Astrocyte of the cerebellum (primary cell): ENCODE measurements at regions not wholly inside any gene's neighbourhood (a gene's known extent, or its start where the extent isn't known, plus 50 kb on each side); places are given as distances from the start of the nearest gene placed in this dataset.

Source experiments
- DNase-seq: peaks from one replicate; pipeline ENCODE4 v3.0.0-alpha.2; 2011; ENCODE audit warnings: low read depth
- H3K4me3 ChIP-seq: 2 replicates; pipeline ENCODE4 v1.5.1; 2011; ENCODE audit warnings: mild to moderate bottlenecking, low read depth, low read length, moderate library complexity
- in situ Hi-C: cut with HindIII; loops from 2 replicates; pipeline ENCODE4 v1.10.0; 2017; ENCODE audit warnings: low sequenced_read_pairs
- TF ChIP-seq, protein P1 (sequence below): IDR thresholded peaks from 2 replicates; pipeline ENCODE4 v1.5.1; 2012; ENCODE audit warnings: low read length, low read depth, moderate library complexity, mild to moderate bottlenecking; ENCODE audit errors: missing control alignments

DNA sequence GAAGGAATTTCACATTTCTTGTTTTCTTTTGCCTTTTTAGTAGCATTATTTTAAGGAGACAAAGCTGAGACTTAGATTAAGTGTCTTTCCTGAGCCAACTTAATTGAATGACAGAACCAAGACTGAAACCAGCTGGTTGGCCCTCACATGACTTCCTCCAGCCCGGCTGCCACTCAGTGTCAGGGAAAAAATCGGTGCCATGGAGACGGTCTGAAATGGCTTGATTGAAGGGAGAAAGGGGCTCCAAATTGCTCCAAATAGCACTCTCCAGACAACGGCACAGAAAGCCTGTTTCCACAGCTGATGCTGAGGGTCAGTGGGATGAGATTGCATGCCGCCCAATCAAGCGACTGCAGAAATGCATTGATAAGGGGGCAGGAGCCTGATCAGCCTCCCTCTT lies 475.2 kb upstream of the IL12A start:
- in situ Hi-C loops = no loop called here
- no peak overlapping the region for H3K4me3 ChIP-seq
- no peak for DNase-seq
- TF ChIP-seq, protein P1, sequence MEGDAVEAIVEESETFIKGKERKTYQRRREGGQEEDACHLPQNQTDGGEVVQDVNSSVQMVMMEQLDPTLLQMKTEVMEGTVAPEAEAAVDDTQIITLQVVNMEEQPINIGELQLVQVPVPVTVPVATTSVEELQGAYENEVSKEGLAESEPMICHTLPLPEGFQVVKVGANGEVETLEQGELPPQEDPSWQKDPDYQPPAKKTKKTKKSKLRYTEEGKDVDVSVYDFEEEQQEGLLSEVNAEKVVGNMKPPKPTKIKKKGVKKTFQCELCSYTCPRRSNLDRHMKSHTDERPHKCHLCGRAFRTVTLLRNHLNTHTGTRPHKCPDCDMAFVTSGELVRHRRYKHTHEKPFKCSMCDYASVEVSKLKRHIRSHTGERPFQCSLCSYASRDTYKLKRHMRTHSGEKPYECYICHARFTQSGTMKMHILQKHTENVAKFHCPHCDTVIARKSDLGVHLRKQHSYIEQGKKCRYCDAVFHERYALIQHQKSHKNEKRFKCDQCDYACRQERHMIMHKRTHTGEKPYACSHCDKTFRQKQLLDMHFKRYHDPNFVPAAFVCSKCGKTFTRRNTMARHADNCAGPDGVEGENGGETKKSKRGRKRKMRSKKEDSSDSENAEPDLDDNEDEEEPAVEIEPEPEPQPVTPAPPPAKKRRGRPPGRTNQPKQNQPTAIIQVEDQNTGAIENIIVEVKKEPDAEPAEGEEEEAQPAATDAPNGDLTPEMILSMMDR = no peak

DNA sequence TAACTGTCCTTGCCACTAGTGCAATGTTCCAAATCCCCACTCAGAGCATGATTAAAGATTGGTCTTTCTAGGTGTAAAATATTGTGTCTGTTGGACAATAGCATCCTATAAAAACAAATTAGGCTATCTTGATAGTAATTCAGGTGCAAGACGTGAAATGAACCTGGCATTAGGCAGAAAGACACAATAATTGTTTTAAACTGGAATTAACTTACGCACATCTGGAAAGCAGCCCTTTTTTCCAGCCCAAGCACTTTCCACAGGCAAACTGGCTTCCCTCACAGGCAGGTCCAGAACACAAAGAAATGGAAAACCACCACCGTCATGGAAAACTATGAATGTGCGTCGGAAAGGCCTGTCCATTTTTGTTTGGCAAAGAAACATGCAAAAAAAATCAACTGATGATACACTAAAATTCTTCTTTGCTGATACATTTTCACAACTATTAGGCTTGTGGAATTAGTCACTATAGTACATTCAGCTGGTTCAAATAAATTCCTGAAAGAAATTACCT lies 474.7 kb upstream of the IL12A start:
- H3K4me3 ChIP-seq = no peak overlapping the region
- DNase-seq = no peak
- in situ Hi-C loops = no loop called here
- TF ChIP-seq, protein P1 = no peak

DNA sequence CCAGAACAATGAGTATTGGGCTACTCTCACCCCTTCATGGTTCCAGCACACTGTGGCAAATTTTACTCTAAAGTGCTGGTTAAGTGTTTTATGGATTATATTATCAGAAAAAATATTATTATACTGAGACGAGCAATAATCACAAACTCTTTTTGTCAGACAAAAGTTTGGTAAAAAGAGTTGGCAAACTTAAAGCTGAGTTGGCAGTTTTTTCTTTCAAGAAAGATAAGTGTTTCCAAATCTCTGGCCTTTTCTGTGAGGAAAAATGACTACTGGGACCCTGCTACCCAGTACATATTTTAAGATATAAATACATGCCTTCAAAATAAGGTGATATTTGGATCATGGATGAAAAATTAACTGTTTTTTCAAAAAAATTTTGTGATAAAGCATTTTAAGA lies 471.5 kb upstream of the IL12A start:
- in situ Hi-C loops = no loop called here
- TF ChIP-seq, protein P1 = no peak
- H3K4me3 ChIP-seq = no peak overlapping the region
- DNase-seq = no peak

DNA sequence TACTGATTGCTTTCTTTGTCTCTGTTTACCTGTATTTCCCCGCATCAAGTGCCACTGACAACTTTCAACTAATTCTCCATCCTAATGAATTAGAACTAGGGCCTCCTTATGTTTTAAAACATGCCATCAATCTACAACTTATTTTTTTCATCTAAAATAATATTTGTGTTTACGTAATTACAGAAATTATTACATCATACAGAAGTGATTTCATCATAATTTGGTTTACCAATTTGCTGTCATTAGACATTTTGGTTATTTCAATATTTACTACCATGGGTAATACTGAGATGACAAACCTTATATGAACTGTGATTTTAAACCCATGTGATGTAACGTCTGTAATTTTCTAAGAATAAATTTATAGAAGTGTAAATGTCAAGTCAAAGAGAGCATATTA lies 468.0 kb upstream of the IL12A start:
- in situ Hi-C loops = no loop called here
- TF ChIP-seq, protein P1 = no peak
- DNase-seq = no peak
- H3K4me3 ChIP-seq = no peak overlapping the region

DNA sequence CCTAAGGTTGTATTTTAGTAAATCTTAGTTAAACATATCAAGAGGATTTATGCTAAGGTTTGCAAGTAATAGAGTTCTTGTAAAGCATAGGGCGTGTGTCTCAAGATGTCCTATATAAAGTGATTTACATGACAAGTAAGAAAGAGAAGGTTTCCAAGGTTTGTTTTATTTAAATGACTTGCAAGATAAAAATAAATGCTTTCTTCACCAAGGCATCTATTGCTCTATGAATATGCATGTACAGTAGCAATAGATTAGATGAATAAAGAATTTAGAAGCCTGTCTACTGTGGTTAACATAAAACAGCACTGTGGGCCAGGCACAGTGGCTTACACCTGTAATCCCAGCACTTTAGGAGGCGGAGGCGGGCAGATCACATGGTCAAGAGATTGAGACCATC lies 466.4 kb upstream of the IL12A start:
- in situ Hi-C loops = no loop called here
- no peak for DNase-seq
- H3K4me3 ChIP-seq = no peak overlapping the region
- TF ChIP-seq, protein P1 = no peak

DNA sequence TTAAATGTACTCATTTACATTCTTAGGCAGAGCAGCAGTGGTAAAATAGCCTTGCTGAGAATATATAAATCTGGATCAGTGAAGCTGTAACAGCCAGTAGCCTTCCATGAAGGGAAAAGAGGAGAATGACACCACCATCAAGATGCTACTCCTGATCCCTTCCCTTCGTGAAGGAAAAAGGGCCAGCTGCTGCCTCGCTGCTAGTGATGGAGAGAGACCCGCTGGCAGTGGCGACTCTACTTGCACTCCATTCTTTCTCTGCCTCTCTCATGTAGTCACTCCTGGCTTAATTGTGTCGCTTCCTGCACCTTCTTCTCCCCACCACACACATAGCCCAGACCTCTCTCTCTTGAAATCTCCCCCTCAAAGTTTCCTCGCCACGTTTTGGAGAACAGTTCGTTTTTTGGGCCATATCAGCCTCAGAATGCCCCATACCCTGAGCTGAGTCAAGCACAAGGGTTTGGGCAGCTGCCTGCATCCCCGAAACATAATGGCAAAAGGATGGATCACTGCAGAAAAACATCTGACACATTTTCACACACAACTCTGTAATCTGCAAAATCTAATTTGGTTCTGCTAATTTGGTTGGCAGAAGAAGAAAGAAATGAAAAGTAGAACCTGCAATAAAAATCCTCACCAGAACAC lies 460.3 kb upstream of the IL12A start:
- in situ Hi-C loops = no loop called here
- no peak for DNase-seq
- H3K4me3 ChIP-seq = no peak overlapping the region
- TF ChIP-seq, protein P1 = no peak

DNA sequence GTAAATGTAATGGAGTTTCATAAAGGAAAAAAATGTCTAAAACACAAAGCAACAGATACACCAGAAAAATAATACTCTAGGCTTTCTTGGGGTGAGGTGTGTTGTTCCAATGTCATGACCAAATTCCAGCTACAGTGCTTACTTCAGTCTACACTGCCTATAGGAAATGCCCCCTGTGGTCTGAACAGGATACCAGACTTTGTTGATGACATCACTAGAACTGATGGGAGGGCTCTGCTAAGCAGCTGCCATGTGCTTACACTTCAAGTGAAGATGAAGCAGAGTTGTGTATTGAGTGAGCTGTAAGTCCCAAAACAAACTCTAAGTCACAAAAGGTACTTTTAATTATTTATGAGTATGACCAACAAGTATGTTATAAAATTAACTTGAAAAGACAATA lies 456.1 kb upstream of the IL12A start:
- in situ Hi-C loops = no loop called here

More for the DNA sequence above, 456.1 kb upstream of the IL12A start:
- TF ChIP-seq, protein P1 = no peak
- no peak for DNase-seq
- no peak overlapping the region for H3K4me3 ChIP-seq
